ENCODE measurements at regions not wholly inside any gene's neighbourhood (a gene's known extent, or its start where the extent isn't known, plus 50 kb on each side); places are given as distances from the start of the nearest gene placed in this dataset.

DNA sequence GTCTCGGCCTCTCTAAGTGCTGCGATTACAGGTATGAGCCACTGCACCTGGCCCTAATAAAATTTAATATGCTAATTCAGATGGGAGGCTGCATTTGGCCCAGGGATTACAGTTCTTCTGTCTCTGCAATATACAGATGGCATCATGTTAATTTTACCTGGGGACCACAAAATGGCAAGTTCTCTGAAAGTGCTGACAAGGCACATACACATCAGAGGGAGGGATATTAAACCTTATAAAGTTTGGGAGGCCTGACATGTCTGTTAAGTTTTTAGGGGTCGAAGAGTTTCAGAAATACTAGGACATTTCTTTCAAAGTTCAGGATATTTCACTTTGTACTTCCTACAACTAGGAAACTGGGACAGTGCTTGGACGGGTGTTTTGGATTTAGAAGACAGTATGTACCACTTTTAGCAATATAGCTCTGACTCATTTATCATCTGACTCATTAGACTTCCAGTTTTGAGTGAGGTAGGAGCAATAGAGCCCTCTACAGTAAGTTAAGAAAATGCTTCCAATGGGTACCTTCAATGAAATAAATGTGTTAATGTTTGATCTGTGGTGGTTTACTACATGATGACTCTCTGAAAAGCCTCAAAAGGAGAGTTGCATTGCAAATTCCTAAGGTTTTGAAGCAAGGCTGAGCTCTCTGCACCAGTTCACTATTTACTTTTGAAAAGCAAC lies 981.0 kb upstream of the HS3ST1 start:
- intact Hi-C loops (cut with DNase I; ENCODE audit: low total_unique reads) = no loop called here
- Histone ChIP-seq H3K27me3 (replicated peaks in 1 of 7) (no peaks in the 10 kb centered on the region), H3K4me1 (no peaks in the 10 kb centered on the region), H3K36me3 (no peaks in the 10 kb centered on the region), H3K27ac (no peak overlapping the region), H3K9me3 (no peaks in the 10 kb centered on the region), H3K4me3 (no peak overlapping the region)
- 55 to 74% (median 66%) methylated on average over 4 of the region's 4 CpGs for WGBS, 5 donors
- TF ChIP-seq, protein P1, sequence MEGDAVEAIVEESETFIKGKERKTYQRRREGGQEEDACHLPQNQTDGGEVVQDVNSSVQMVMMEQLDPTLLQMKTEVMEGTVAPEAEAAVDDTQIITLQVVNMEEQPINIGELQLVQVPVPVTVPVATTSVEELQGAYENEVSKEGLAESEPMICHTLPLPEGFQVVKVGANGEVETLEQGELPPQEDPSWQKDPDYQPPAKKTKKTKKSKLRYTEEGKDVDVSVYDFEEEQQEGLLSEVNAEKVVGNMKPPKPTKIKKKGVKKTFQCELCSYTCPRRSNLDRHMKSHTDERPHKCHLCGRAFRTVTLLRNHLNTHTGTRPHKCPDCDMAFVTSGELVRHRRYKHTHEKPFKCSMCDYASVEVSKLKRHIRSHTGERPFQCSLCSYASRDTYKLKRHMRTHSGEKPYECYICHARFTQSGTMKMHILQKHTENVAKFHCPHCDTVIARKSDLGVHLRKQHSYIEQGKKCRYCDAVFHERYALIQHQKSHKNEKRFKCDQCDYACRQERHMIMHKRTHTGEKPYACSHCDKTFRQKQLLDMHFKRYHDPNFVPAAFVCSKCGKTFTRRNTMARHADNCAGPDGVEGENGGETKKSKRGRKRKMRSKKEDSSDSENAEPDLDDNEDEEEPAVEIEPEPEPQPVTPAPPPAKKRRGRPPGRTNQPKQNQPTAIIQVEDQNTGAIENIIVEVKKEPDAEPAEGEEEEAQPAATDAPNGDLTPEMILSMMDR (IDR thresholded peaks at IDR 0.05 in 8 of 11, conservative IDR thresholded peaks at IDR 0.05 in 3 of 11) = no peak
- TF ChIP-seq POLR2AphosphoS5 (IDR thresholded peaks at IDR 0.05) = no peak
- no peak for TF ChIP-seq POLR2A (IDR thresholded peaks at IDR 0.05)
- no peak for DNase-seq

DNA sequence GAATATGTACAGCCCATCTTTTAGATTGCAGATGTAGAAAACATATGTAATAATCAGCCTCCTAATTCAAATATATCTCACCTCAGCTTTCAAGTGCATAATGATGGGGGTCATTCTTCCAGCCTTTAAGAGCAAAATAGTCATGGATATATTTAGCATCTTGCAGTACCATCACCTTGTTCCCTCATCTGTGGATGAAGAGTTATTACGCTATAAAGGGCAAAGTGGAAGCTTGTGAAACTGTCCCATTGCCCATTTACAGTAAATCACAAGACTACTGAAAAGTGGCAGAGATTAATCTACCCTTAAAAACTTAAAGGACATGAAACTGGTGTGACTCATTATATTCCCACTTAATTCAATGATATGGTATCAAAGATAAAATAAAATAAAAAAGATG lies 979.7 kb upstream of the HS3ST1 start:
- Histone ChIP-seq H3K27ac (no peak overlapping the region), H3K4me1 (no peaks in the 10 kb centered on the region), H3K27me3 (replicated peaks in 1 of 7) (no peaks in the 10 kb centered on the region), H3K36me3 (no peaks in the 10 kb centered on the region), H3K9me3 (no peaks in the 10 kb centered on the region), H3K4me3 (no peak overlapping the region)
- DNase-seq = no peak
- TF ChIP-seq, protein P1 (IDR thresholded peaks at IDR 0.05 in 8 of 11, conservative IDR thresholded peaks at IDR 0.05 in 3 of 11) = no peak
- TF ChIP-seq POLR2AphosphoS5 (IDR thresholded peaks at IDR 0.05) (no peak), POLR2A (IDR thresholded peaks at IDR 0.05) (no peak)
- intact Hi-C loops (cut with DNase I; ENCODE audit: low total_unique reads) = no loop called here
- WGBS, 5 donors = 82 to 100% (median 91%) methylated on average over 1 of the region's 1 CpG

DNA sequence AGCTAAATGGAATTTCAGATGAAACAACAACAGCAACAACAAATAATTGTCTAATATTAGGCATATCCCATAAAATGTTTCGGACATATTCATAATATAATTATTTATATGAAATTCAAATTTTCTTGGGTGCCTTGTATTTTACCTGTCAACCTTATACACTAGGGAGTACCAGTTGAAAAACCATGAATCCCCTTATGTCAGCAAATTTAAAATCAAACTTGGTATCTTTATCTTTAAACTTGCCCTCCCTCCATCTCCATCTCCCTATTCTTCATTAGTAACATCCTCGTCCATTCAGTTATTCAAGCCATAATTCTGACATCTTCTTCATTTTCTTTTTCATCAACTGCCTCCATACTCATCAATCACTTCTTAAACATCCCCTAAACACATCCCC lies 974.5 kb upstream of the HS3ST1 start:
- Histone ChIP-seq H3K4me3 (no peak overlapping the region), H3K36me3 (no peaks in the 10 kb centered on the region), H3K9me3 (no peaks in the 10 kb centered on the region), H3K27me3 (replicated peaks in 1 of 7) (no peaks in the 10 kb centered on the region), H3K4me1 (no peaks in the 10 kb centered on the region), H3K27ac (no peak overlapping the region)
- intact Hi-C loops (cut with DNase I; ENCODE audit: low total_unique reads) = no loop called here
- DNase-seq = no peak
- TF ChIP-seq POLR2AphosphoS5 (IDR thresholded peaks at IDR 0.05) = no peak
- no peak for TF ChIP-seq POLR2A (IDR thresholded peaks at IDR 0.05)
- TF ChIP-seq, protein P1 (IDR thresholded peaks at IDR 0.05 in 8 of 11, conservative IDR thresholded peaks at IDR 0.05 in 3 of 11) = no peak
- WGBS, 5 donors = 76 to 85% (median 77%) methylated on average over 2 of the region's 2 CpGs

DNA sequence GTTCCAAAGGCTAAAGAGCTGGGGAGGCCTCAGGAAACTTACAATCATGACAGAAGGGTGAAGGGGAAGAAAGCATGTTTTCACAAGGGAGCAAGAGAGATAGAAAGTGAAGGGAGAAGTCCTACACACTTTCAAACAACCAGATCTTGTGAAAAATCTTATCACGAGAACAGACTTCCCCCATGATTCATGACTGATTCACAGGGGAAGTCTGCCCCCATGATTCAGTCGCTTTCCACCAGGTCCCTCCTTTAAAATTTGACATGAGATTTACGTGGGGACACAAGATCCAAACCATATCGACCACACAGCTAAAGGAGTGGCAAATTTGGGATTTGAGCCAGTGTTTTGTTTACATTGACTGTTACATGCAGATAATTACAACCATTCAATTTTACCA lies 971.1 kb upstream of the HS3ST1 start:
- H3K36me3 ChIP-seq = no peaks in the 10 kb centered on the region
- no peak for DNase-seq
- no peak overlapping the region for H3K4me3 ChIP-seq
- no peak overlapping the region for H3K27ac ChIP-seq
- H3K4me1 ChIP-seq = no peaks in the 10 kb centered on the region
- intact Hi-C loops (cut with DNase I; ENCODE audit: low total_unique reads) = no loop called here
- no peaks in the 10 kb centered on the region for H3K9me3 ChIP-seq
- no peak for TF ChIP-seq POLR2AphosphoS5 (IDR thresholded peaks at IDR 0.05)
- TF ChIP-seq, protein P1 (IDR thresholded peaks at IDR 0.05 in 8 of 11, conservative IDR thresholded peaks at IDR 0.05 in 3 of 11) = no peak
- TF ChIP-seq POLR2A (IDR thresholded peaks at IDR 0.05) = no peak
- WGBS, 5 donors = 24 to 35% (median 28%) methylated on average over 4 of the region's 4 CpGs
- no peaks in the 10 kb centered on the region for H3K27me3 ChIP-seq (replicated peaks in 1 of 7)
